Breast epithelium (tissue), 4 donors: ENCODE measurements at regions not wholly inside any gene's neighbourhood (a gene's known extent, or its start where the extent isn't known, plus 50 kb on each side); places are given as distances from the start of the nearest gene placed in this dataset.
"Not testable (repeated sequence)": the region's sequence is repeated elsewhere in the genome, so short reads cannot be mapped to it uniquely, and the experiment has no call there.

Experiments
- DNase-seq, 2 donors: peaks; one replicate each; pipeline ENCODE4 v3.0.0-alpha.2; 2019; ENCODE audit warnings: low spot score in 2 of 2
- H3K27ac ChIP-seq, 2 donors: fragments of 200-600 bp; sonication (generic) in 1 of 2; one replicate each; pipeline ENCODE4 v1.5.1; 2016 to 2019; ENCODE audit warnings: mild to moderate bottlenecking in 1 of 2
- H3K27me3 ChIP-seq, 2 donors: fragments of 200-600 bp; sonication (generic) in 1 of 2; one replicate each; pipeline versions ENCODE4 v1.5.1 to v1.6.0; 2017 to 2019; ENCODE audit warnings: control low read depth in 1 of 2, mild to moderate bottlenecking in 1 of 2
- H3K36me3 ChIP-seq: fragments of 200-600 bp; one replicate; pipeline ENCODE4 v1.5.1; 2019
- H3K4me1 ChIP-seq, 2 donors: fragments of 200-600 bp; sonication (generic); one replicate each; pipeline ENCODE4 v1.5.1; 2016 to 2019; ENCODE audit warnings: control low read depth in 1 of 2
- H3K4me3 ChIP-seq, 3 donors: fragments of 200-600 bp; sonication (generic); 1 replicate in 2 of 3; 2 replicates in 1 of 3; pipeline ENCODE4 v1.5.1; 2016 to 2019; ENCODE audit warnings: mild to moderate bottlenecking in 3 of 3, moderate library complexity in 2 of 3
- H3K9me3 ChIP-seq, 2 donors: fragments of 200-600 bp; sonication (generic) in 1 of 2; one replicate each; pipeline ENCODE4 v1.5.1; 2016 to 2019; ENCODE audit warnings: control low read depth in 1 of 2
- POLR2A ChIP-seq: fragments of 450-650 bp; IDR thresholded peaks from one replicate; pipeline ENCODE4 v1.6.1; 2016; ENCODE audit warnings: antibody characterized with exemption, mild to moderate bottlenecking, moderate library complexity
- POLR2AphosphoS5 ChIP-seq, 3 donors: sonication (generic); formaldehyde crosslinking; IDR thresholded peaks; one replicate each; pipeline ENCODE4 v1.6.1; 2017; ENCODE audit warnings: antibody characterized with exemption in 3 of 3
- intact Hi-C: fragments of 100-400 bp; cut with DNase I; formaldehyde crosslinking; loops from one replicate; pipeline ENCODE4 v1.15.1; 2023; ENCODE audit warnings: low total_unique reads
- TF ChIP-seq, protein P1 (sequence below), 3 donors: fragments of 450-650 bp; IDR thresholded peaks; one replicate each; pipeline ENCODE4 v1.5.1; 2016 to 2017; ENCODE audit warnings: antibody characterized with exemption in 3 of 3, mild to moderate bottlenecking in 3 of 3, moderate library complexity in 3 of 3

DNA sequence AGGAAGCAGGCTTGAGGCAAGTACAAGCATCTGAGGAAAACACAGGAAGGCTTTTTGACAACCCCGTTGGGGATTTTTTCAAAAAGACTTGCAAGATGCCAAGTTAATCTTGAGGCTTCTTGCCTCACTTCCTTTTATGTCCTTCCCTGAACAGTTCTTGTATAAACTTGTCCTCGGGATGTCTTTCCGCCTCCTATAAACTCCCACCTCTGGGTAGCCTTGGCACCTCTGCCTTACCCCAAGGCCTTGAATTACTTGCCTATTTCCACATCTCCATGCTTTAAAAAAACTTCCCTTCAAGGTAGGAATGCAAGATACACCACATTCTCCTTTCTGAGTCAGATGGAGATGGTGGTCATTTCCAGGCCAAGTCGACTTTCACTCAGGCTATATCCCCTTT is 106.4 kb upstream of the RBBP8 start:
- H3K4me1 ChIP-seq: no peaks in the 10 kb centered on the region
- intact Hi-C loops: no loop called here
- TF ChIP-seq POLR2AphosphoS5 (IDR thresholded peaks at IDR 0.05) (peak in 1 of 3 donors; percentile 77), POLR2A (no peak)
- TF ChIP-seq, protein P1, sequence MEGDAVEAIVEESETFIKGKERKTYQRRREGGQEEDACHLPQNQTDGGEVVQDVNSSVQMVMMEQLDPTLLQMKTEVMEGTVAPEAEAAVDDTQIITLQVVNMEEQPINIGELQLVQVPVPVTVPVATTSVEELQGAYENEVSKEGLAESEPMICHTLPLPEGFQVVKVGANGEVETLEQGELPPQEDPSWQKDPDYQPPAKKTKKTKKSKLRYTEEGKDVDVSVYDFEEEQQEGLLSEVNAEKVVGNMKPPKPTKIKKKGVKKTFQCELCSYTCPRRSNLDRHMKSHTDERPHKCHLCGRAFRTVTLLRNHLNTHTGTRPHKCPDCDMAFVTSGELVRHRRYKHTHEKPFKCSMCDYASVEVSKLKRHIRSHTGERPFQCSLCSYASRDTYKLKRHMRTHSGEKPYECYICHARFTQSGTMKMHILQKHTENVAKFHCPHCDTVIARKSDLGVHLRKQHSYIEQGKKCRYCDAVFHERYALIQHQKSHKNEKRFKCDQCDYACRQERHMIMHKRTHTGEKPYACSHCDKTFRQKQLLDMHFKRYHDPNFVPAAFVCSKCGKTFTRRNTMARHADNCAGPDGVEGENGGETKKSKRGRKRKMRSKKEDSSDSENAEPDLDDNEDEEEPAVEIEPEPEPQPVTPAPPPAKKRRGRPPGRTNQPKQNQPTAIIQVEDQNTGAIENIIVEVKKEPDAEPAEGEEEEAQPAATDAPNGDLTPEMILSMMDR (IDR thresholded peaks at IDR 0.05): no peak
- no peaks in the 10 kb centered on the region for H3K9me3 ChIP-seq
- no peaks in the 10 kb centered on the region for H3K36me3 ChIP-seq
- no peaks in the 10 kb centered on the region for H3K27me3 ChIP-seq
- peak overlapping the region in 1 of 3 donors; percentile 10 for H3K4me3 ChIP-seq
- peak overlapping the region; percentile 76 to 78 for H3K27ac ChIP-seq
- peak in 1 of 2 donors; percentile 94 for DNase-seq

DNA sequence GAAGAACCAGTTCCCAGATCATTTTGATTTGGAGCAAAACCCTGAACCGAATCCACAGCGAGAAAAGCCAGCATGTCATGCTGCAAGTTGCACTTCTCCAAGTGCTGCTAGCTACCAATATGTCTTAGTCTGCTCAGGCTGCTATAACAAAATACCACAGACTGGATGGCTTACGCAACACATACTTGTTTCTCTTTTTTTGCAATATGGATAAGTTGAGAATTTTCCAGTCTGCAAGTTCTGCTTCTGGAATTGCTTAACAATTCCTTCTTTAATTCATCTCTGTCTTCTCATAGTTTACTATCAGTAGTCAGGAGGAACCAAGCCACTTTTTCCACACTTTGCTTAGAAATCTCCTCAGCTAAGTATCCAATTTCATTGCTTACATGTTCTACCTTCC is 105.9 kb upstream of the RBBP8 start:
- Histone ChIP-seq H3K4me3 (peak overlapping the region in 1 of 3 donors; percentile 10), H3K36me3 (no peaks in the 10 kb centered on the region), H3K27ac (peak overlapping the region; percentile 76 to 78), H3K4me1 (no peaks in the 10 kb centered on the region), H3K9me3 (no peaks in the 10 kb centered on the region), H3K27me3 (no peaks in the 10 kb centered on the region)
- intact Hi-C loops: no loop called here
- no peak for DNase-seq
- TF ChIP-seq, protein P1 (IDR thresholded peaks at IDR 0.05): no peak
- no peak for TF ChIP-seq POLR2AphosphoS5 (IDR thresholded peaks at IDR 0.05)
- TF ChIP-seq POLR2A: no peak

- DNase-seq: no peak
- H3K9me3 ChIP-seq: no peaks in the 10 kb centered on the region
- H3K4me1 ChIP-seq: no peaks in the 10 kb centered on the region
- H3K27me3 ChIP-seq: no peaks in the 10 kb centered on the region
- no peaks in the 10 kb centered on the region for H3K36me3 ChIP-seq
- intact Hi-C loops: no loop called here
- peak overlapping the region; percentile 76 to 78 for H3K27ac ChIP-seq
- no peak overlapping the region for H3K4me3 ChIP-seq
- TF ChIP-seq, protein P1 (IDR thresholded peaks at IDR 0.05): no peak
- TF ChIP-seq POLR2AphosphoS5 (IDR thresholded peaks at IDR 0.05) (no peak), POLR2A (no peak)
These were observed 105.4 kb upstream of the RBBP8 start for GRCh38 chr18:22827741-22828140.

- no peaks in the 10 kb centered on the region for H3K36me3 ChIP-seq
- no peaks in the 10 kb centered on the region for H3K9me3 ChIP-seq
- peak overlapping the region; percentile 76 to 78 for H3K27ac ChIP-seq
- DNase-seq: no peak
- TF ChIP-seq, protein P1 (IDR thresholded peaks at IDR 0.05): no peak
- TF ChIP-seq POLR2AphosphoS5 (IDR thresholded peaks at IDR 0.05) (no peak), POLR2A (no peak)
- no peak overlapping the region for H3K4me3 ChIP-seq
- H3K4me1 ChIP-seq: no peaks in the 10 kb centered on the region
- no peaks in the 10 kb centered on the region for H3K27me3 ChIP-seq
- intact Hi-C loops: no loop called here
These were observed 105.0 kb upstream of the RBBP8 start for GRCh38 chr18:22828171-22828570.

DNA sequence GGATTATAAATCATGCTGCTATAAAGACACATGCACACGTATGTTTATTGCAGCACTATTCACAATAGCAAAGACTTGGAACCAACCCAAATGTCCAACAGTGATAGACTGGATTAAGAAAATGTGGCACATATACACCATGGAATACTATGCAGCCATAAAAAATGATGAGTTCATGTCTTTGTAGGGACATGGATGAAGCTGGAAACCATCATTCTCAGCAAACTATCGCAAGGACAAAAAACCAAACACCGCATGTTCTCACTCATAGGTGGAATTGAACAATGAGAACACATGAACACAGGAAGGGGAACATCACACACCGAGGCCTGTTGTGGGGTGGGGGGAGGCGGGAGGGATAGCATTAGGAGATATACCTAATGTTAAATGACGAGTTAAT is 104.5 kb upstream of the RBBP8 start:
- H3K4me3 ChIP-seq, H3K9me3 ChIP-seq, intact Hi-C loops, H3K27me3 ChIP-seq, DNase-seq, H3K4me1 ChIP-seq, H3K27ac ChIP-seq, H3K36me3 ChIP-seq: not testable (repeated sequence)

GRCh38 chr18:22829781-22830180 is 103.3 kb upstream of the RBBP8 start:
- intact Hi-C loops: no loop called here

More at GRCh38 chr18:22829781-22830180, 103.3 kb upstream of the RBBP8 start:
- Histone ChIP-seq H3K9me3 (no peaks in the 10 kb centered on the region), H3K4me1 (no peaks in the 10 kb centered on the region), H3K27me3 (no peaks in the 10 kb centered on the region), H3K4me3 (no peak overlapping the region), H3K36me3 (no peaks in the 10 kb centered on the region), H3K27ac (peak overlapping the region in 1 of 2 donors; percentile 15)
- DNase-seq: no peak
- TF ChIP-seq POLR2AphosphoS5 (IDR thresholded peaks at IDR 0.05): no peak
- TF ChIP-seq, protein P1 (IDR thresholded peaks at IDR 0.05): no peak
- TF ChIP-seq POLR2A: no peak
